C4-2B (cell line): ENCODE measurements at regions not wholly inside any gene's neighbourhood (a gene's known extent, or its start where the extent isn't known, plus 50 kb on each side); places are given as distances from the start of the nearest gene placed in this dataset.

Source experiments
- ZFX ChIP-seq: fragments of 450-650 bp; IDR thresholded peaks from 2 replicates; pipeline ENCODE4 v1.6.1; 2017
- TF ChIP-seq, protein P1 (sequence below): fragments of 450-650 bp; conservative IDR thresholded peaks from 2 replicates; pipeline ENCODE4 v1.5.1; 2017; ENCODE audit warnings: mild to moderate bottlenecking

DNA sequence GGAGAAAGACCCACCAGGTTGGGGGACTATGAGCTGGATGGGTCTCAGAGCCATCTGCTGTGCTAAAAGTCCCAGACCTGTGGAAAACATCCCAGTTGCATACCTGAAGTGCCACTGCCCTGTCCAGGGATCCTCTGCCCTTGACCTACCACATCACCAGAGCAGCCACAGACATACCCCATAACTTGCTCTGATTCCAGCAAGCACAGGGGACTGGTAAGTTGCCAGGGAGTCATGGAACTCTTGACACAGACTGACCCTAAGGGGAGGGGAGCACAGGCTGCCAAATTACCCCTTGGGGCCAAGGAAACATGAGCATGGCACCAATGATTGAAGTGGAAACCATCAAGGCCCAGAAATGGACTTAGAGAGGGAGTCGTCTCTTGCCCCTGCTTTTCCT is 1335.1 kb upstream of the ALCAM start:
- TF ChIP-seq, protein P1, sequence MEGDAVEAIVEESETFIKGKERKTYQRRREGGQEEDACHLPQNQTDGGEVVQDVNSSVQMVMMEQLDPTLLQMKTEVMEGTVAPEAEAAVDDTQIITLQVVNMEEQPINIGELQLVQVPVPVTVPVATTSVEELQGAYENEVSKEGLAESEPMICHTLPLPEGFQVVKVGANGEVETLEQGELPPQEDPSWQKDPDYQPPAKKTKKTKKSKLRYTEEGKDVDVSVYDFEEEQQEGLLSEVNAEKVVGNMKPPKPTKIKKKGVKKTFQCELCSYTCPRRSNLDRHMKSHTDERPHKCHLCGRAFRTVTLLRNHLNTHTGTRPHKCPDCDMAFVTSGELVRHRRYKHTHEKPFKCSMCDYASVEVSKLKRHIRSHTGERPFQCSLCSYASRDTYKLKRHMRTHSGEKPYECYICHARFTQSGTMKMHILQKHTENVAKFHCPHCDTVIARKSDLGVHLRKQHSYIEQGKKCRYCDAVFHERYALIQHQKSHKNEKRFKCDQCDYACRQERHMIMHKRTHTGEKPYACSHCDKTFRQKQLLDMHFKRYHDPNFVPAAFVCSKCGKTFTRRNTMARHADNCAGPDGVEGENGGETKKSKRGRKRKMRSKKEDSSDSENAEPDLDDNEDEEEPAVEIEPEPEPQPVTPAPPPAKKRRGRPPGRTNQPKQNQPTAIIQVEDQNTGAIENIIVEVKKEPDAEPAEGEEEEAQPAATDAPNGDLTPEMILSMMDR = no peak
- TF ChIP-seq ZFX = no peak
